GM10266 (cell line): ENCODE measurements at regions not wholly inside any gene's neighbourhood (a gene's known extent, or its start where the extent isn't known, plus 50 kb on each side); places are given as distances from the start of the nearest gene placed in this dataset.
"Not testable (repeated sequence)": the region's sequence is repeated elsewhere in the genome, so short reads cannot be mapped to it uniquely, and the experiment has no call there.

Experiments
- DNase-seq: peaks from one replicate; pipeline ENCODE4 v3.0.0; 2012; ENCODE audit errors: extremely low spot score
- CTCF ChIP-seq: IDR thresholded peaks from 2 replicates; pipeline ENCODE4 v1.5.1; 2012; ENCODE audit warnings: mild to moderate bottlenecking, low read depth; ENCODE audit not compliant: control insufficient read depth, insufficient read depth; ENCODE audit errors: missing control alignments

- DNase-seq: no peak
- TF ChIP-seq CTCF: no peak
These were observed 124.1 kb upstream of the LGR5 start for GRCh38 chr12:71315328-71315985.

GRCh38 chr12:71312768-71313403 lies 126.7 kb upstream of the LGR5 start:
- no peak for TF ChIP-seq CTCF
- DNase-seq: no peak

- DNase-seq: not testable (repeated sequence)
These were observed 128.0 kb upstream of the LGR5 start for GRCh38 chr12:71311611-71312010.

GRCh38 chr12:71306808-71307207 lies 132.8 kb upstream of the LGR5 start:
- no peak for DNase-seq
- no peak for TF ChIP-seq CTCF

- no peak for DNase-seq
- TF ChIP-seq CTCF: no peak
These were observed 135.3 kb upstream of the LGR5 start for GRCh38 chr12:71304306-71304705.

GRCh38 chr12:71303199-71303598 lies 136.4 kb upstream of the LGR5 start:
- TF ChIP-seq CTCF: no peak

GRCh38 chr12:71300772-71301675 lies 138.6 kb upstream of the LGR5 start:
- no peak for DNase-seq
- no peak for TF ChIP-seq CTCF

More at GRCh38 chr12:71303199-71303598, 136.4 kb upstream of the LGR5 start:
- DNase-seq: no peak
